Activated naive CD8-positive, alpha-beta T cell treated with anti-CD3 and anti-CD28 coated beads, Interleukin-2, amount 10 ng/mL, durations not matched to agents 7 days and 5 days (primary cell): ENCODE measurements at regions not wholly inside any gene's neighbourhood (a gene's known extent, or its start where the extent isn't known, plus 50 kb on each side); places are given as distances from the start of the nearest gene placed in this dataset.

Experiments used
- ATAC-seq: fragments of 150-1000 bp; cut with Tn5 transposase; one replicate; pipeline ENCODE4 v1.10.0; 2021; ENCODE audit warnings: low read depth, moderate library complexity
- POLR2A ChIA-PET: fragments of 350-600 bp; sonication (Branson Sonifier 250); formaldehyde crosslinking; loops from one replicate; lab custom pipeline; 2021; ENCODE audit warnings: antibody characterized with exemption; lab: Charles Lee
- DNase-seq: peaks from one replicate; pipeline ENCODE4 v3.0.0; 2021
- H3K27ac Mint-ChIP-seq: one replicate; pipeline ENCODE4 v1.8.0; 2022; ENCODE audit warnings: mild to moderate bottlenecking, mixed read lengths
- H3K27me3 Mint-ChIP-seq: one replicate; pipeline ENCODE4 v1.8.0; 2022; ENCODE audit warnings: mild to moderate bottlenecking, moderate library complexity, mixed read lengths
- H3K36me3 Mint-ChIP-seq: one replicate; pipeline ENCODE4 v1.8.0; 2021; ENCODE audit warnings: mild to moderate bottlenecking, mixed read lengths
- H3K4me1 Mint-ChIP-seq: one replicate; pipeline ENCODE4 v1.8.0; 2021; ENCODE audit warnings: mixed read lengths
- H3K4me3 Mint-ChIP-seq: one replicate; pipeline ENCODE4 v1.8.0; 2022; ENCODE audit warnings: mild to moderate bottlenecking, moderate library complexity, mixed read lengths
- H3K9me3 Mint-ChIP-seq: one replicate; pipeline ENCODE4 v1.8.0; 2021; ENCODE audit warnings: mixed read lengths

GRCh38 chr9:86563350-86563749, 209.1 kb upstream of the TUT7 start:
- DNase-seq (no peak), ATAC-seq (no peak)
- Mint-ChIP-seq H3K27ac (no peak overlapping the region), H3K4me3 (no peak overlapping the region), H3K9me3 (peaks cover 3% of the 10 kb centered on the region), H3K36me3 (no peaks in the 10 kb centered on the region), H3K4me1 (no peaks in the 10 kb centered on the region), H3K27me3 (no peaks in the 10 kb centered on the region)
- POLR2A ChIA-PET: no interaction called here

DNA sequence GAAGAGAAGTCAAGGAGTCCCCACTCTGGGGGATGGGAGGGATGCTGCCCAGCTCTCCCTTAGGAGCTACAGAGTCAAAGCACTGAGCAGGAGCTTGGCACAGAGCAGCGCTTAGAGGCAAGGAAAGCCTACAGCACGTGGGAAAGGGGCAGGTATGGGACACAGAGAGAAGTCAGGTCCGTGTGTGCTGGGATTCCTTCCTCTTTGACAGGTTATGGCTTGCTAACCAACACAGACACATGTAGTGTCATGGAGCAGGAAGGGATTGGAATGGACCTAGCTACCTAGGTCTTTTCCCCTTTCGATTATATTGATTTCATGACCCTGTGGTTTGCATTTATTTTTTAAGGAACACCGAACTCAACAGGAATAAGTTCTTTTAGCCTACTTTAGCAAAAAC, 208.5 kb upstream of the TUT7 start:
- no peaks in the 10 kb centered on the region for H3K27me3 Mint-ChIP-seq
- H3K9me3 Mint-ChIP-seq: peaks cover 2% of the 10 kb centered on the region
- DNase-seq (no peak), ATAC-seq (no peak)
- H3K4me1 Mint-ChIP-seq: no peaks in the 10 kb centered on the region
- H3K36me3 Mint-ChIP-seq: no peaks in the 10 kb centered on the region
- no peak overlapping the region for H3K4me3 Mint-ChIP-seq
- POLR2A ChIA-PET: no interaction called here
- no peak overlapping the region for H3K27ac Mint-ChIP-seq

- POLR2A ChIA-PET: no interaction called here
- H3K27me3 Mint-ChIP-seq: peaks cover 3% of the 10 kb centered on the region
- DNase-seq (no peak), ATAC-seq (no peak)
- H3K36me3 Mint-ChIP-seq: no peaks in the 10 kb centered on the region
- no peak overlapping the region for H3K27ac Mint-ChIP-seq
- H3K4me1 Mint-ChIP-seq: no peaks in the 10 kb centered on the region
- no peak overlapping the region for H3K4me3 Mint-ChIP-seq
- H3K9me3 Mint-ChIP-seq: no peaks in the 10 kb centered on the region
These were observed 203.7 kb upstream of the TUT7 start for GRCh38 chr9:86557918-86558317.

DNA sequence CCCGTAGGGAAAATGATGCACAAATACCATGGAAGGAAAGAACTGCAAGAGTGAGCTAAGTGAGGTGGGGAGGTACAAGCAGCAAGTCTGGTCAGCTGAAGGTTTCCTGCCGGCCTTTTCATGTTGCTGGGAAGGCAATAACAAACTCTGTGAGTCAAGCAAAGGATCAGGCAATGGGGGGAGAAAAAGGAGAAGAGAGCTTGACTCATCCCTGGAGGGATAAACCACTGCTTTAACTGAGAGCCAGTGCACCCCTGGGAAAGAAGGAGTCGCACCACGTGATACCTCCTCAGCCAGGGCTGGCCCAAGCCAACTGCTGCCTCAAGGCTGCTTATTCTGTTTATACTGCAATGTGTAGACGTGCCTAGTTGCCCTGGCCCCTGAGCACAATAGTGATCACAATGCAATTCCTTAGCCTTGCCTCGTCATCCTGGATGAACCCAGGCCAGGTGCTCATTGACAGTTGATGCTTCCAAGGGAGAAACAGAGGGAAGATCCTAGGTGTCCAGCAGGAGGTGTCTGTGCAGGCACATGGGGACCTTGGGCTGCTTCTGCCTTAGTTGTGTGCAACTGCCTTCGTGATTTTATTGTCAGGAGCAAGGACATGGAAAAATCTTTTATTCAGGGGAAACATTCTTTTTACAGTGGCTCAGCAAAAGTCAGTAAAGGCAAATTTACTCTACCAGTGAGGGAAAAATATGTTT, 203.0 kb upstream of the TUT7 start:
- POLR2A ChIA-PET: no interaction called here
- Mint-ChIP-seq H3K4me1 (no peaks in the 10 kb centered on the region), H3K27ac (no peak overlapping the region), H3K4me3 (no peak overlapping the region), H3K9me3 (no peaks in the 10 kb centered on the region), H3K36me3 (no peaks in the 10 kb centered on the region), H3K27me3 (peaks cover 3% of the 10 kb centered on the region)
- ATAC-seq (no peak), DNase-seq (no peak)

DNA sequence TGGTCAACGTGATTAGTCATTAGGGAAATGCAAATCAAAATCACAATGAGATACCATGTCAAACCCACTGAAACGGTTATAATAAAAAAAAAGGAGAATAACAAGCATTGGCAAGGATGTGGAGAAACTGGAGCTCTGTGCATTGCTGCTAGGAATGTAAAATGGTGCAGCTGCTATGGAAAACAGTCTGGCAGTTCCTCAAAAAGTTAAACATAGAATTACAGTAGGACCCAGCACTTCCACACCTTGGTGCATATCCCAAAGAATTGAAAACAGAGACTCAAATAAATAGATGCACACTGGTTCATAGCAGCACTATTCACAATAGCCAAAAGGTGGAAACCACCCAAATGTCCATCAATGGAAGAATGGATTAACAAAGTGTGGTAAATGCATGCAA, 201.5 kb upstream of the TUT7 start:
- ATAC-seq: no peak
- Mint-ChIP-seq H3K27ac (no peak overlapping the region), H3K4me1 (no peaks in the 10 kb centered on the region), H3K9me3 (no peaks in the 10 kb centered on the region), H3K27me3 (peaks cover 3% of the 10 kb centered on the region), H3K4me3 (no peak overlapping the region), H3K36me3 (no peaks in the 10 kb centered on the region)
- no peak for DNase-seq
- POLR2A ChIA-PET: no interaction called here

DNA sequence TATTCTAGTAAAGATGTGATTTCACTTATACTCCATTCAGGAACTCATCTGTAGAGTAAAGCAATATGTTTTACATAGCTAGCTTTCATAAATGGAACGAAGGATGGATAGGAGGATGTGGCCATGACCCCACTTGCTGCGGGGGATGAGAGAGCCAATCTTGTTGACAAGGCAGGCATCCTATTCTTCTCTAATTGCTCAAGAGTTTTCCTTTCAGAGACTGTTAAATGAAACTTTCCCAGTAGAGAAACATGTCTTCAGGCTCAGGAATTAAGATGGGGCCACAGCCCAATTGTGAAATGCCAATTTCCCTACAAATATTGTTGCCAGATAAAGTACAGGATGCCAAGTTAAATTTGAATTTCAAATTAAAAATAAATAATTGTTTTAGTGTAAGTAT, 196.2 kb upstream of the TUT7 start:
- ATAC-seq (no peak), DNase-seq (no peak)
- Mint-ChIP-seq H3K4me1 (no peaks in the 10 kb centered on the region), H3K9me3 (no peaks in the 10 kb centered on the region), H3K27me3 (peaks cover 10% of the 10 kb centered on the region), H3K4me3 (no peak overlapping the region), H3K36me3 (no peaks in the 10 kb centered on the region), H3K27ac (no peak overlapping the region)
- POLR2A ChIA-PET: no interaction called here

GRCh38 chr9:86549920-86550319, 195.7 kb upstream of the TUT7 start:
- Mint-ChIP-seq H3K4me1 (no peaks in the 10 kb centered on the region), H3K36me3 (no peaks in the 10 kb centered on the region), H3K27me3 (peaks cover 10% of the 10 kb centered on the region), H3K4me3 (no peak overlapping the region), H3K9me3 (no peaks in the 10 kb centered on the region), H3K27ac (no peak overlapping the region)
- DNase-seq (no peak), ATAC-seq (no peak)
- POLR2A ChIA-PET: no interaction called here

DNA sequence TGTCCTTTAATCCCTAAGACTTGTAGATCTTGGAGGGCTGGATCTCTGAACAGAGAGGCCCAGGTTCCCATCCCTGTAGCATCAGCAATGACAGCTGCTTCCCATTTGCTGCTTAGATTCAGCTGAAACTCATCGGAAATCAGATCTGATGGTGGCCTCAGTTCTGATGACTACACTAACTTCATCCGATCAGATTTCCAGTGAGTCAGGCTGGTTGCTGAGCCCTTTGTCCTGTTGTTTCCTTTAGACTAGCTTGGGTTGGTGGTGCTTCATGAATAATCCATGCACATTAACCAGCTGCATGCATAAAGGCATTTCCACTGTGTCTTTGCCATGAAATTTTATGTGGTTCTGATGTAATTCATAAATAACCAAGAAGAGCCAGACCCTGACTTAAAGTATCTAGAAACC, 195.2 kb upstream of the TUT7 start:
- Mint-ChIP-seq H3K9me3 (no peaks in the 10 kb centered on the region), H3K27me3 (peaks cover 10% of the 10 kb centered on the region), H3K27ac (no peak overlapping the region), H3K4me1 (no peaks in the 10 kb centered on the region), H3K4me3 (no peak overlapping the region), H3K36me3 (no peaks in the 10 kb centered on the region)
- POLR2A ChIA-PET: no interaction called here
- no peak for ATAC-seq
- no peak for DNase-seq

- ATAC-seq (no peak), DNase-seq (no peak)
- no peak overlapping the region for H3K27ac Mint-ChIP-seq
- no peak overlapping the region for H3K4me3 Mint-ChIP-seq
- POLR2A ChIA-PET: no interaction called here
- no peaks in the 10 kb centered on the region for H3K4me1 Mint-ChIP-seq
- H3K36me3 Mint-ChIP-seq: no peaks in the 10 kb centered on the region
- no peaks in the 10 kb centered on the region for H3K9me3 Mint-ChIP-seq
- H3K27me3 Mint-ChIP-seq: peaks cover 8% of the 10 kb centered on the region
These were observed 194.0 kb upstream of the TUT7 start for GRCh38 chr9:86548220-86548619.

DNA sequence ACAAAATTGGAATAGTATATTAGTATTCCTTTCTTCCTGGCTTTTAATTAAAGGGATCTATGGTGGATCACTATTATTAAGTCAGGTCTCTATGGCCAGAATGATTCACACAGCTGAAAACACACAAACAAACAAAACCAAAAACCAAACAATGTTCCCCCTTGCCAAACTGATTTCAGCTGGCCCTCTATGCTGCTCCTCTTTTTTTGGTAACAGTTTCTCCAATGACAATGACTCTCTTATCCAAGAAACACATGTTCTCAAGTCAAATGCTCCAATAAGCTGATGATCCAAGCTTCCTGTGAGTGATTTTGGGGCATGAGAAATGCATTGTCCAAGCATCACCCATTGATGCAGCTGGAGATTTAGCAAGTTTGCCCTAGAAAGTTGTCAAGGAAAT, 193.4 kb upstream of the TUT7 start:
- H3K27me3 Mint-ChIP-seq: peaks cover 6% of the 10 kb centered on the region
- no peaks in the 10 kb centered on the region for H3K36me3 Mint-ChIP-seq
- DNase-seq (no peak), ATAC-seq (no peak)
- no peak overlapping the region for H3K27ac Mint-ChIP-seq
- H3K4me3 Mint-ChIP-seq: no peak overlapping the region
- H3K9me3 Mint-ChIP-seq: no peaks in the 10 kb centered on the region
- H3K4me1 Mint-ChIP-seq: no peaks in the 10 kb centered on the region
- POLR2A ChIA-PET: no interaction called here

DNA sequence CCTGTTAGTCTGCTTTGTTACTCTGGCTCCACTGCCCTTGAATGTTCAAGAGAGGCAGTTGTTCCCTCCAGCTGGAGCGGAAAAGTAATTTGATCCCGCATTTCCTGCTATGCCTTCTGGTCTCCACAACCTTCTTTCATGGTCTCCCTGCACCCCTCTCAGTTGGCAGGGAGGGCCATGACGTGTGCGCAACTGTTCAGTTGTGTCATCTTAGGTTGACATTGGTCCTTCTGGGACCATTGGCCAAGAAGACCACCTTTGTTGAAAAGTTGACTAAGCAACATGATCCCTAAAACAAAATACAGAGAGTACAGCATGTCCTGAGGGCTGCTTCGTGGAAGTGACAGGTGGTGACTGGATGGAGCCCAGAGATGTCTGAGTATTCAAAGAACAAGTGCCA, 192.5 kb upstream of the TUT7 start:
- Mint-ChIP-seq H3K4me3 (no peak overlapping the region), H3K36me3 (no peaks in the 10 kb centered on the region), H3K9me3 (no peaks in the 10 kb centered on the region), H3K27ac (no peak overlapping the region), H3K27me3 (peaks cover 6% of the 10 kb centered on the region), H3K4me1 (no peaks in the 10 kb centered on the region)
- ATAC-seq (no peak), DNase-seq (no peak)
- POLR2A ChIA-PET: no interaction called here

GRCh38 chr9:86545090-86545489, 190.9 kb upstream of the TUT7 start:
- Mint-ChIP-seq H3K27me3 (peaks cover 4% of the 10 kb centered on the region), H3K4me3 (no peak overlapping the region), H3K27ac (no peak overlapping the region), H3K4me1 (no peaks in the 10 kb centered on the region), H3K9me3 (no peaks in the 10 kb centered on the region), H3K36me3 (no peaks in the 10 kb centered on the region)
- DNase-seq (no peak), ATAC-seq (no peak)
- POLR2A ChIA-PET: no interaction called here

DNA sequence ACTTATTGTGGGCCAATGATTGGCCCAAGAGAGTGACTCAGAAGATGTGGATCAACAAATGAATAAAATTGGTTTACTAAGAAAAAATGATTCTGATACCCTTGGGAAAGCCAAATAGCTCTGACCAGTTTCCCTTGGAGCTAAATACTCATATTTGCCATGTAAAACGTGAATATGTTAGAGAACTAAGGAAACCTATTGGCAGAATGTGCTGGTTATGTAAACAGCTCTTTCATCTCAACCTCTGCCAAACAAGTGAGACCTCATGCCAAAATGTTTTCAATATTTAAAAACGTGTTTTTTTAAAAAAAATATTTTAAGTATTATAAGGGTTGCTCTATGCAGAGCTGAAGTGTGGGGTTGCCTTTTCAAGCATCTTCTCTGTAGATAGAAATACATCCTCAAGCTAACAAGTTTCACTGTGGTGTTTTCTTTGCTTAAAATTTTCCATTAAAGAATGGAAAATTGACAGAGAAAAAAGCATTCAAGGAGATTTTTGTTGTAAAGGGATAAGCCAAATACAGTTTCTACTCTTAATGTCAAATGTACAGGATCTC, 186.9 kb upstream of the TUT7 start:
- Mint-ChIP-seq H3K9me3 (no peaks in the 10 kb centered on the region), H3K27me3 (peaks cover 2% of the 10 kb centered on the region), H3K4me3 (no peak overlapping the region), H3K4me1 (no peaks in the 10 kb centered on the region), H3K36me3 (no peaks in the 10 kb centered on the region), H3K27ac (no peak overlapping the region)
- no peak for DNase-seq
- no peak for ATAC-seq
- POLR2A ChIA-PET: no interaction called here

DNA sequence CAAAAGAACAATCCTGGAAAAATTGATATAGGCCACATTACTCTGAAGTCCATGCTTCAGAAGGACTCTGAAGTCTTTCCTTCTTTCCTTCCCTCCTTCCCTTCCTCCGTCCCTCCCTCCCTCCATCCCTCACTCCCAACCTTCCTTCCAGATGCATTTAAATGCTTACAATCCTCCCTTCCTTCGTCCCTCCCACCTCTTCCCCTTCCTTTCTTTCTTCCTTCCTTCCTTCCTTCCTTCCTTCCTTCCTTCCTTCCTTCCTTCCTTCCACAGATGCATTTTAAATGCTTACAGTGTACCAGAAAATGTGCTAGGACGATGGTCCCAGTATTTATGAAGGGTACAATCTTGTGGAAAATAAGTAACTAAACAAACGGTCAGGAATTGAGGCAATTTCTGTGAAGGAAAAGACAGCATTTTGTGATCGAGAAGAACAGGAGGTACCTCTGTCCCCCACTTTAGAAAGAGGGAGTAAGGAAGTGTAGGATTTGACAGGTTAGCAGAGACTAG, 181.3 kb upstream of the TUT7 start:
- H3K36me3 Mint-ChIP-seq: no peaks in the 10 kb centered on the region
- H3K27ac Mint-ChIP-seq: no peak overlapping the region
- peaks cover 2% of the 10 kb centered on the region for H3K27me3 Mint-ChIP-seq
- DNase-seq: no peak
- H3K9me3 Mint-ChIP-seq: no peaks in the 10 kb centered on the region
- no peak overlapping the region for H3K4me3 Mint-ChIP-seq
- ATAC-seq: no peak
- H3K4me1 Mint-ChIP-seq: no peaks in the 10 kb centered on the region
- POLR2A ChIA-PET: no interaction called here
